ENCODE measurements at regions not wholly inside any gene's neighbourhood (a gene's known extent, or its start where the extent isn't known, plus 50 kb on each side); places are given as distances from the start of the nearest gene placed in this dataset.

GRCh38 chr7:63037242-63037641 is 961.4 kb upstream of the ZNF722 start:
- Histone ChIP-seq H3K14ac (ENCODE audit: low read length) (no peak overlapping the region), H3K27me3 (ENCODE audit: insufficient read depth, low read length) (no peaks in the 10 kb centered on the region), H3K4me1 (ENCODE audit: control insufficient read depth in 1 of 2, insufficient read depth in 2 of 2, low read length in 2 of 2) (no peaks in the 10 kb centered on the region), H4K8ac (ENCODE audit: low read depth, low read length) (no peak overlapping the region), H4K91ac (ENCODE audit: low read depth, low read length) (no peak overlapping the region), H2BK12ac (ENCODE audit: low read length) (no peak overlapping the region), H4K12ac (ENCODE audit: low read depth, low read length) (no peak overlapping the region), H3K9me3 (ENCODE audit: insufficient read depth, low read depth, low read length) (peaks cover 45% of the 10 kb centered on the region), H3K4me3 (ENCODE audit: low read depth, low read length) (no peak overlapping the region), H3K4me2 (ENCODE audit: low read length) (no peak overlapping the region), H3K36me3 (ENCODE audit: control insufficient read depth in 1 of 2, insufficient read depth in 2 of 2, low read length in 2 of 2) (no peaks in the 10 kb centered on the region), H3K79me1 (ENCODE audit: low read length) (no peaks in the 10 kb centered on the region), H2BK120ac (ENCODE audit: insufficient read depth, low read length, poor library complexity) (no peak overlapping the region), H3K23ac (ENCODE audit: low read length) (no peak overlapping the region), H3K18ac (ENCODE audit: low read length) (no peak overlapping the region), H2AFZ (ENCODE audit: insufficient read depth, low read length, poor library complexity) (no peak overlapping the region), H2BK5ac (ENCODE audit: low read depth, low read length, poor library complexity) (no peak overlapping the region), H2AK5ac (ENCODE audit: low read length) (no peak overlapping the region), H3K9ac (ENCODE audit: low read length) (no peak overlapping the region), H3K27ac (ENCODE audit: low read depth, low read length) (no peak overlapping the region), H3K4ac (ENCODE audit: low read depth, low read length) (no peak overlapping the region), H3K79me2 (ENCODE audit: control insufficient read depth, insufficient read depth, low read length, poor library complexity) (no peaks in the 10 kb centered on the region)
- no CpG with 5 or more reads among the region's 6 CpGs for WGBS (ENCODE audit: extremely low coverage, insufficient coverage, insufficient read length)
- DNase-seq = no peak

DNA sequence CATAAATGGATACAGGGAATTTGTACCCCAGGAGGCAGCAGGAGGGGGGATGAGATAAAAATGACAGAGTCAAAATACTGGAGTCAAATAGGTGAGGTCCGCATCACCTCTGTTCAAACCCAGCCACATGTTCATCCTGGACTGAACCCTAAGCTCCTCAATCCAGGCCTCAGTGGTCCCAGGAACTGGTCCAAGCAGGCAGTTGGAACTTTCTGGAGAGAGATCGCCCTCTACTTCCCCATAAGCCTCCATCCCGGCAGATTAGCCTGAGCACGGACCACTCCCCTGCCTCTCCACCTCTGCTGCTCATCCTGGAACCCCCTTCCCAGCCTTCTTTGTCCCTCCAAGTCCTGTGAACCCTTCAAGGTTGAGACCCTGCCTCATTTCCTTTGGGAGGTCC is 959.7 kb upstream of the ZNF722 start:
- H4K8ac ChIP-seq (ENCODE audit: low read depth, low read length) = no peak overlapping the region

DNA sequence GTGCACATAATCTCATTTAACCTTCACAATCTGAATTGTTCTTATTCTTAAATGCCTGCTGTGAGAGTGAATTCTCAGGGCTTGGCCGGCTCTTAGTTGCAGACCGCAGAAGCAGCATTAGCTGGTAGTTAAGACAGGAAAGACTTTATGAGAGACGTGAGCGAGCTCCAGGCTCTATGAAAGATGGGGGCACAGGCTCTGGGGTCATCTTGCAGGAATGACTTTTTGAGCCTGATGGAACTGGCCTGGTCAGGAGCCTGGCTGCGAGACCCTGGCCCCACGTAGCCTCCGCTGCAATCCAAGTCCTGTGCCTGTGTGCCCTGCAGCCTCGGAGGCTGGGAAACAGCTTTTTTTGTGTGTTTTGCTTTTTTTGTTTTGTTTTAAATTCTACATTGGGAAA is 958.8 kb upstream of the ZNF722 start:
- Histone ChIP-seq H3K36me3 (ENCODE audit: control insufficient read depth in 1 of 2, insufficient read depth in 2 of 2, low read length in 2 of 2) (no peaks in the 10 kb centered on the region), H4K8ac (ENCODE audit: low read depth, low read length) (no peak overlapping the region), H3K4me3 (ENCODE audit: low read depth, low read length) (no peak overlapping the region), H2AFZ (ENCODE audit: insufficient read depth, low read length, poor library complexity) (no peak overlapping the region), H3K18ac (ENCODE audit: low read length) (no peak overlapping the region), H3K79me2 (ENCODE audit: control insufficient read depth, insufficient read depth, low read length, poor library complexity) (no peaks in the 10 kb centered on the region), H2BK120ac (ENCODE audit: insufficient read depth, low read length, poor library complexity) (no peak overlapping the region), H3K4me2 (ENCODE audit: low read length) (no peak overlapping the region), H3K27me3 (ENCODE audit: insufficient read depth, low read length) (no peaks in the 10 kb centered on the region), H3K9ac (ENCODE audit: low read length) (no peak overlapping the region), H2AK5ac (ENCODE audit: low read length) (no peak overlapping the region), H3K23ac (ENCODE audit: low read length) (no peak overlapping the region), H2BK12ac (ENCODE audit: low read length) (no peak overlapping the region), H3K4ac (ENCODE audit: low read depth, low read length) (no peak overlapping the region), H3K4me1 (ENCODE audit: control insufficient read depth in 1 of 2, insufficient read depth in 2 of 2, low read length in 2 of 2) (no peaks in the 10 kb centered on the region), H2BK5ac (ENCODE audit: low read depth, low read length, poor library complexity) (no peak overlapping the region), H4K91ac (ENCODE audit: low read depth, low read length) (no peak overlapping the region), H3K27ac (ENCODE audit: low read depth, low read length) (no peak overlapping the region), H3K9me3 (ENCODE audit: insufficient read depth, low read depth, low read length) (peaks cover 59% of the 10 kb centered on the region), H4K12ac (ENCODE audit: low read depth, low read length) (no peak overlapping the region), H3K14ac (ENCODE audit: low read length) (no peak overlapping the region), H3K79me1 (ENCODE audit: low read length) (no peaks in the 10 kb centered on the region)
- DNase-seq = no peak
- WGBS (ENCODE audit: extremely low coverage, insufficient coverage, insufficient read length) = no CpG with 5 or more reads among the region's 8 CpGs

More for the DNA sequence above, 959.7 kb upstream of the ZNF722 start:
- Histone ChIP-seq H3K4me2 (ENCODE audit: low read length) (no peak overlapping the region), H3K79me1 (ENCODE audit: low read length) (no peaks in the 10 kb centered on the region), H3K14ac (ENCODE audit: low read length) (no peak overlapping the region), H2BK5ac (ENCODE audit: low read depth, low read length, poor library complexity) (no peak overlapping the region), H2AK5ac (ENCODE audit: low read length) (no peak overlapping the region), H2AFZ (ENCODE audit: insufficient read depth, low read length, poor library complexity) (no peak overlapping the region), H2BK120ac (ENCODE audit: insufficient read depth, low read length, poor library complexity) (no peak overlapping the region), H3K23ac (ENCODE audit: low read length) (no peak overlapping the region), H4K91ac (ENCODE audit: low read depth, low read length) (no peak overlapping the region), H4K12ac (ENCODE audit: low read depth, low read length) (no peak overlapping the region), H3K4ac (ENCODE audit: low read depth, low read length) (no peak overlapping the region), H2BK12ac (ENCODE audit: low read length) (no peak overlapping the region), H3K4me3 (ENCODE audit: low read depth, low read length) (no peak overlapping the region), H3K9me3 (ENCODE audit: insufficient read depth, low read depth, low read length) (peaks cover 50% of the 10 kb centered on the region), H3K79me2 (ENCODE audit: control insufficient read depth, insufficient read depth, low read length, poor library complexity) (no peaks in the 10 kb centered on the region), H3K36me3 (ENCODE audit: control insufficient read depth in 1 of 2, insufficient read depth in 2 of 2, low read length in 2 of 2) (no peaks in the 10 kb centered on the region), H3K4me1 (ENCODE audit: control insufficient read depth in 1 of 2, insufficient read depth in 2 of 2, low read length in 2 of 2) (no peaks in the 10 kb centered on the region), H3K18ac (ENCODE audit: low read length) (no peak overlapping the region), H3K27ac (ENCODE audit: low read depth, low read length) (no peak overlapping the region), H3K27me3 (ENCODE audit: insufficient read depth, low read length) (no peaks in the 10 kb centered on the region), H3K9ac (ENCODE audit: low read length) (no peak overlapping the region)
- DNase-seq = no peak
- no CpG with 5 or more reads among the region's 4 CpGs for WGBS (ENCODE audit: extremely low coverage, insufficient coverage, insufficient read length)

DNA sequence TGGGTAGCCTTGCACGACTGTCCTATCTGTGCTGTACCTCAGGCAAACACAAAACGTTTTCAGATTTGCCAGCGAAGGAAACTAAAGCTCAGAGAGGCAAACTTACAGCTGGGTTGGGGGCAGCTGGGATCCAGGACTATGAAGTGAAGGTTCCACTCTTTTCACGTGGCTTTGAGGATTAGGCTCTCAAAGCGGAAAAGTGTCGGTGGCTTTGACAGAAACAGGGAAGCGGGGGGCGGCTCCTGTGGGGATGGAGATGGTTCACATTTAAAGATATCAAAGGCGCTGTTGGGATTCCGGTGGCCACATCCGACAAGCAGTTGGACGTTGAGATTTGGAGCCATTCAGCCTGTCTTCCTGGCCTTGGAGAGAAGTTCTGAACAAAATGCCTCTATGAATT is 958.3 kb upstream of the ZNF722 start:
- H3K9me3 ChIP-seq (ENCODE audit: insufficient read depth, low read depth, low read length) = peaks cover 61% of the 10 kb centered on the region
- H3K36me3 ChIP-seq (ENCODE audit: control insufficient read depth in 1 of 2, insufficient read depth in 2 of 2, low read length in 2 of 2) = no peaks in the 10 kb centered on the region
- H4K12ac ChIP-seq (ENCODE audit: low read depth, low read length) = no peak overlapping the region
- no peak overlapping the region for H2AK5ac ChIP-seq (ENCODE audit: low read length)
- no peak overlapping the region for H2BK5ac ChIP-seq (ENCODE audit: low read depth, low read length, poor library complexity)
- H3K4me1 ChIP-seq (ENCODE audit: control insufficient read depth in 1 of 2, insufficient read depth in 2 of 2, low read length in 2 of 2) = no peaks in the 10 kb centered on the region
- no peaks in the 10 kb centered on the region for H3K79me1 ChIP-seq (ENCODE audit: low read length)
- H3K18ac ChIP-seq (ENCODE audit: low read length) = no peak overlapping the region
- no peak overlapping the region for H3K14ac ChIP-seq (ENCODE audit: low read length)
- no peaks in the 10 kb centered on the region for H3K27me3 ChIP-seq (ENCODE audit: insufficient read depth, low read length)
- no peak overlapping the region for H4K8ac ChIP-seq (ENCODE audit: low read depth, low read length)
- no peak overlapping the region for H3K4ac ChIP-seq (ENCODE audit: low read depth, low read length)
- H3K9ac ChIP-seq (ENCODE audit: low read length) = no peak overlapping the region
- no peak overlapping the region for H2AFZ ChIP-seq (ENCODE audit: insufficient read depth, low read length, poor library complexity)
- H3K4me2 ChIP-seq (ENCODE audit: low read length) = no peak overlapping the region
- no peaks in the 10 kb centered on the region for H3K79me2 ChIP-seq (ENCODE audit: control insufficient read depth, insufficient read depth, low read length, poor library complexity)
- DNase-seq = no peak
- no peak overlapping the region for H3K27ac ChIP-seq (ENCODE audit: low read depth, low read length)
- H3K4me3 ChIP-seq (ENCODE audit: low read depth, low read length) = no peak overlapping the region
- WGBS (ENCODE audit: extremely low coverage, insufficient coverage, insufficient read length) = no CpG with 5 or more reads among the region's 12 CpGs
- H2BK12ac ChIP-seq (ENCODE audit: low read length) = no peak overlapping the region
- no peak overlapping the region for H2BK120ac ChIP-seq (ENCODE audit: insufficient read depth, low read length, poor library complexity)
- H3K23ac ChIP-seq (ENCODE audit: low read length) = no peak overlapping the region
- no peak overlapping the region for H4K91ac ChIP-seq (ENCODE audit: low read depth, low read length)
